ENCODE measurements at regions not wholly inside any gene's neighbourhood (a gene's known extent, or its start where the extent isn't known, plus 50 kb on each side); places are given as distances from the start of the nearest gene placed in this dataset.
"Not testable (repeated sequence)": the region's sequence is repeated elsewhere in the genome, so short reads cannot be mapped to it uniquely, and the experiment has no call there.

- not testable (repeated sequence) for TF ChIP-seq POLR2A (IDR thresholded peaks at IDR 0.05; ENCODE audit: low read depth, low read length); TAF1 (IDR thresholded peaks at IDR 0.05; ENCODE audit: borderline replicate concordance, low read depth, low read length)
These were observed 277.7 kb upstream of the ZNF322 start for GRCh38 chr6:26937258-26937657.

All from GM12892 (cell line).